Breast epithelium (tissue), 4 donors: ENCODE measurements at regions not wholly inside any gene's neighbourhood (a gene's known extent, or its start where the extent isn't known, plus 50 kb on each side); places are given as distances from the start of the nearest gene placed in this dataset.

ENCODE experiments used
- DNase-seq, 2 donors: peaks; one replicate each; pipeline ENCODE4 v3.0.0-alpha.2; 2019; ENCODE audit warnings: low spot score in 2 of 2
- H3K27ac ChIP-seq, 2 donors: fragments of 200-600 bp; sonication (generic) in 1 of 2; one replicate each; pipeline ENCODE4 v1.5.1; 2016 to 2019; ENCODE audit warnings: mild to moderate bottlenecking in 1 of 2
- H3K27me3 ChIP-seq, 2 donors: fragments of 200-600 bp; sonication (generic) in 1 of 2; one replicate each; pipeline versions ENCODE4 v1.5.1 to v1.6.0; 2017 to 2019; ENCODE audit warnings: control low read depth in 1 of 2, mild to moderate bottlenecking in 1 of 2
- H3K36me3 ChIP-seq: fragments of 200-600 bp; one replicate; pipeline ENCODE4 v1.5.1; 2019
- H3K4me1 ChIP-seq, 2 donors: fragments of 200-600 bp; sonication (generic); one replicate each; pipeline ENCODE4 v1.5.1; 2016 to 2019; ENCODE audit warnings: control low read depth in 1 of 2
- H3K4me3 ChIP-seq, 3 donors: fragments of 200-600 bp; sonication (generic); 1 replicate in 2 of 3; 2 replicates in 1 of 3; pipeline ENCODE4 v1.5.1; 2016 to 2019; ENCODE audit warnings: mild to moderate bottlenecking in 3 of 3, moderate library complexity in 2 of 3
- H3K9me3 ChIP-seq, 2 donors: fragments of 200-600 bp; sonication (generic) in 1 of 2; one replicate each; pipeline ENCODE4 v1.5.1; 2016 to 2019; ENCODE audit warnings: control low read depth in 1 of 2
- POLR2A ChIP-seq: fragments of 450-650 bp; IDR thresholded peaks from one replicate; pipeline ENCODE4 v1.6.1; 2016; ENCODE audit warnings: antibody characterized with exemption, mild to moderate bottlenecking, moderate library complexity
- POLR2AphosphoS5 ChIP-seq, 3 donors: sonication (generic); formaldehyde crosslinking; IDR thresholded peaks; one replicate each; pipeline ENCODE4 v1.6.1; 2017; ENCODE audit warnings: antibody characterized with exemption in 3 of 3
- intact Hi-C: fragments of 100-400 bp; cut with DNase I; formaldehyde crosslinking; loops from one replicate; pipeline ENCODE4 v1.15.1; 2023; ENCODE audit warnings: low total_unique reads
- TF ChIP-seq, protein P1 (sequence below), 3 donors: fragments of 450-650 bp; IDR thresholded peaks; one replicate each; pipeline ENCODE4 v1.5.1; 2016 to 2017; ENCODE audit warnings: antibody characterized with exemption in 3 of 3, mild to moderate bottlenecking in 3 of 3, moderate library complexity in 3 of 3

DNA sequence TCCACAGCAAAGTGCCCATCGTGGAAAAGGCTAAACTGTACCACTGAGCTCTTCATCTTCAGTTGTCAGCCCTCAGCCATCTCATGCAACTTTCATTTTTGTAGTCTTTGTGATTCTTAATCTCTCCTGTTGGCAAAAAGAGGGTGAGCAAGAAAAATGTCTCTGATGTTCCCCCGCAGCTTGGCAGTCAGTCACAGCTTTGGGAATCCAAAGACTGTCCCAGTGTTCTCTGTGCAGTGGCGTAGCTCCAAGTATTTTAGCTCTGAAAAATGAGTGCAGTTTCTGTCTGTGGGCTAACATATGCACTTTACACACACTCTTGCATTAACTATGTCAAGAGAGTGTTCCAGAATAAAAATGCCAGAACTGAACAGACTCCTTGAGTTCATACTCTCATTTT lies 372.2 kb downstream of the TMEM232 start:
- TF ChIP-seq, protein P1, sequence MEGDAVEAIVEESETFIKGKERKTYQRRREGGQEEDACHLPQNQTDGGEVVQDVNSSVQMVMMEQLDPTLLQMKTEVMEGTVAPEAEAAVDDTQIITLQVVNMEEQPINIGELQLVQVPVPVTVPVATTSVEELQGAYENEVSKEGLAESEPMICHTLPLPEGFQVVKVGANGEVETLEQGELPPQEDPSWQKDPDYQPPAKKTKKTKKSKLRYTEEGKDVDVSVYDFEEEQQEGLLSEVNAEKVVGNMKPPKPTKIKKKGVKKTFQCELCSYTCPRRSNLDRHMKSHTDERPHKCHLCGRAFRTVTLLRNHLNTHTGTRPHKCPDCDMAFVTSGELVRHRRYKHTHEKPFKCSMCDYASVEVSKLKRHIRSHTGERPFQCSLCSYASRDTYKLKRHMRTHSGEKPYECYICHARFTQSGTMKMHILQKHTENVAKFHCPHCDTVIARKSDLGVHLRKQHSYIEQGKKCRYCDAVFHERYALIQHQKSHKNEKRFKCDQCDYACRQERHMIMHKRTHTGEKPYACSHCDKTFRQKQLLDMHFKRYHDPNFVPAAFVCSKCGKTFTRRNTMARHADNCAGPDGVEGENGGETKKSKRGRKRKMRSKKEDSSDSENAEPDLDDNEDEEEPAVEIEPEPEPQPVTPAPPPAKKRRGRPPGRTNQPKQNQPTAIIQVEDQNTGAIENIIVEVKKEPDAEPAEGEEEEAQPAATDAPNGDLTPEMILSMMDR (IDR thresholded peaks at IDR 0.05) = no peak
- TF ChIP-seq POLR2A (no peak), POLR2AphosphoS5 (IDR thresholded peaks at IDR 0.05) (no peak)
- Histone ChIP-seq H3K36me3 (no peaks in the 10 kb centered on the region), H3K27ac (peak overlapping the region in 1 of 2 donors; percentile 7), H3K9me3 (no peaks in the 10 kb centered on the region), H3K4me3 (no peak overlapping the region), H3K27me3 (no peaks in the 10 kb centered on the region), H3K4me1 (no peaks in the 10 kb centered on the region)
- no peak for DNase-seq
- intact Hi-C loops = no loop called here

DNA sequence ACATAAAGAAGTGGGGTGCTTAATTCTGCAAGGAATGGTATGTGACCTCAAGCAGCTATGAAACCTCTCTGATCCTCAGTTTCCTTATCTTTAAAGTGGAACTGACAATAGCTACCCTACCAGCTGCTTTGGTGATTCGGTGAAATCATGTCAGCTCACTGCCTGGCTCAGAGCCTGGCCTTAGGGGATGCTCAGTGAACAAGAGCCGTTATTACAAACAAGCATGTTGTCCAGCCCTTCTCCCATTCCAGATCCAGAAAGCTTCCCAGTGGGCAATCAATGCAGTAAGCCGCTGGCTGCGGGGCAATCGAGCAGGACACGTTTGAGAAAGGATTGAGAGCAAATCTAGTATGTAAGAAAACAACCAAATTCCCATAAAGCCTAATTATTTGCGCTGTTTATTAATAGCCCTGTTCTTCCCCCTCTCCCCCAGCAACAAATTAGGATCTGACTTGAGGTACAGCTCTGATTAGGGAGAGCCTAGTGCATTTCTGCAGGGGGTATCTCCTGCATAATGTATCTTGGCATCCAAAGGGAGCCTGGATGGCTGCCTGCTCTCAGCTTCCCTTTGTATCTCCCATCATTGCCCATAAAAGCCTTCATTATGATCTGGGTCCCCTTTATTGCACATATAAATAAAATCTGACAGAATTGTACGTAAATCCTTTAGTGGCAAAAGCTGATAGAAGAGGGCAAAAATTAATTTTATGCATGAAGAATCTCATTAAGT lies 371.4 kb downstream of the TMEM232 start:
- Histone ChIP-seq H3K4me1 (no peaks in the 10 kb centered on the region), H3K27ac (peak overlapping the region in 1 of 2 donors; percentile 7), H3K27me3 (no peaks in the 10 kb centered on the region), H3K36me3 (no peaks in the 10 kb centered on the region), H3K9me3 (no peaks in the 10 kb centered on the region), H3K4me3 (no peak overlapping the region)
- TF ChIP-seq POLR2A = no peak
- DNase-seq = no peak
- intact Hi-C loops = no loop called here

DNA sequence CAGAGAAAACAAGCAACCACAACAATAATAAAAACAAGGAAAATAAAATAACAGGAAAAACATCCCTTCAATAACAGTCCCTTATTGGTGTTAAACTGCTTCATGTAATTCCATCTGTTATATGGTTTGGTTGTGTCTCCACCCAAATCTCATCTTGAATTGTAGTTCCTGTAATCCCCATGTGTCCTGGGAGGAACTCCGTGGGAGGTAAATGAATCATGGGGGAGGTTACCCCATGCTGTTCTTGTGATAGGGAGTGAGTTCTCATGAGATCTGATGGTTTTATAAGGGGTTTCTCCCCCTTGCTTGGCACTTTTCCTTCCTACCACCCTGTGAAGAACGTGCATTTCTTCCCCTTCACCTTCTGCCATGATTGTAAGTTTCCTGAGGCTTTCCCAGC lies 369.8 kb downstream of the TMEM232 start:
- no peak overlapping the region for H3K4me3 ChIP-seq

DNA sequence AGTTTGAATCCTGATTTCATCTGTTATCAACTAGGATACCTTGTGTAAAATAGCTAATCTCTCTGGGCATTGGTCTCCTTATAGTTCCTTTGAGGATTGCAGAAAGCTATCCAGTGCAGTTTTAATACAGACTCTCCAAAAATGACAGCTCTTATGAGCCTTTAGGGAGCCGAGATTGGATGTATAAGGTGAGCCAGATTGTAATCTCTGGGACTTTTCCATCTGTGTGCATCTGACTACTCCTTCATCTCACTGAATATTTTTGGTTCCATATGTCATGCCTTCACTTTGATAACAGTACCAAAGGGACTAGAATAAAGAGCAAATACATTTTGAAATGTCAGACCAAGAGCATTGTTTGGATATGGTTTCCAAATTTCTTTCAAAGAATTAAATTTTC lies 367.2 kb downstream of the TMEM232 start:
- Histone ChIP-seq H3K36me3 (no peaks in the 10 kb centered on the region), H3K27me3 (no peaks in the 10 kb centered on the region), H3K4me1 (no peaks in the 10 kb centered on the region), H3K4me3 (no peak overlapping the region), H3K9me3 (no peaks in the 10 kb centered on the region), H3K27ac (no peak overlapping the region)
- intact Hi-C loops = no loop called here
- no peak for TF ChIP-seq POLR2AphosphoS5 (IDR thresholded peaks at IDR 0.05)
- TF ChIP-seq, protein P1 (IDR thresholded peaks at IDR 0.05) = no peak
- no peak for TF ChIP-seq POLR2A
- DNase-seq = no peak

More for the DNA sequence above, 369.8 kb downstream of the TMEM232 start:
- no peak overlapping the region for H3K27ac ChIP-seq
- DNase-seq = no peak
- intact Hi-C loops = no loop called here
- no peaks in the 10 kb centered on the region for H3K27me3 ChIP-seq
- H3K36me3 ChIP-seq = no peaks in the 10 kb centered on the region
- no peaks in the 10 kb centered on the region for H3K9me3 ChIP-seq
- H3K4me1 ChIP-seq = no peaks in the 10 kb centered on the region
- TF ChIP-seq, protein P1 (IDR thresholded peaks at IDR 0.05) = no peak
- no peak for TF ChIP-seq POLR2AphosphoS5 (IDR thresholded peaks at IDR 0.05)
- no peak for TF ChIP-seq POLR2A

DNA sequence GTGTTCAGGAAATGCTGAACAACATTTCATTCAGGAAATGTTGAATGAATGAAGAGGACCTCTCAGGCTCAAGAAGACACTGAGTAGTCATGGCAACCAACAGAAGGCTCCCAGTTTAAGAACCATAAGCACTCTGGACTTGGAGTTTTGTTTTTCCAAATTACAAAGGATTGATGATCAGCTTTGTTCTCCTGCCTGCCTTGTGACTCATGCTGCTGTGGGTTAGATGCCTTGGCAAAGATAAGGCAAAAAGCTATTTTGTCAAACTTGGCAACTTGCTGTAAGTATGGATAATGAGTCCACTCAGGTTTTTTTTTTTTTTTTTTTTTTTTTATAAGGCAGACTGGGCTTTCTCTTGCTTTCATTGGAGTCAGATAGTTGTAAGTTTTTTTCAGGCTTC lies 365.0 kb downstream of the TMEM232 start:
- Histone ChIP-seq H3K4me1 (no peaks in the 10 kb centered on the region), H3K4me3 (no peak overlapping the region), H3K36me3 (no peaks in the 10 kb centered on the region), H3K9me3 (no peaks in the 10 kb centered on the region), H3K27me3 (no peaks in the 10 kb centered on the region), H3K27ac (no peak overlapping the region)
- TF ChIP-seq POLR2A (no peak), POLR2AphosphoS5 (IDR thresholded peaks at IDR 0.05) (no peak)
- TF ChIP-seq, protein P1 (IDR thresholded peaks at IDR 0.05) = no peak
- DNase-seq = no peak
- intact Hi-C loops = loop anchor here (5.0 kb wide), 1 partner anchor 684 kb away; no protein-coding TSS in a partner anchor
